H1 (cell line): ENCODE measurements at regions not wholly inside any gene's neighbourhood (a gene's known extent, or its start where the extent isn't known, plus 50 kb on each side); places are given as distances from the start of the nearest gene placed in this dataset.

Source experiments
- ASH2L ChIP-seq: fragments of 200-600, 300-600 bp; sonication (generic); IDR thresholded peaks from one replicate; pipeline ENCODE4 v1.7.1; 2017; ENCODE audit warnings: low read length
- RFX5 ChIP-seq: IDR thresholded peaks from 2 replicates; pipeline ENCODE4 v1.6.1; 2011; ENCODE audit warnings: low read depth, low read length, improper control_type of control experiment, borderline replicate concordance

DNA sequence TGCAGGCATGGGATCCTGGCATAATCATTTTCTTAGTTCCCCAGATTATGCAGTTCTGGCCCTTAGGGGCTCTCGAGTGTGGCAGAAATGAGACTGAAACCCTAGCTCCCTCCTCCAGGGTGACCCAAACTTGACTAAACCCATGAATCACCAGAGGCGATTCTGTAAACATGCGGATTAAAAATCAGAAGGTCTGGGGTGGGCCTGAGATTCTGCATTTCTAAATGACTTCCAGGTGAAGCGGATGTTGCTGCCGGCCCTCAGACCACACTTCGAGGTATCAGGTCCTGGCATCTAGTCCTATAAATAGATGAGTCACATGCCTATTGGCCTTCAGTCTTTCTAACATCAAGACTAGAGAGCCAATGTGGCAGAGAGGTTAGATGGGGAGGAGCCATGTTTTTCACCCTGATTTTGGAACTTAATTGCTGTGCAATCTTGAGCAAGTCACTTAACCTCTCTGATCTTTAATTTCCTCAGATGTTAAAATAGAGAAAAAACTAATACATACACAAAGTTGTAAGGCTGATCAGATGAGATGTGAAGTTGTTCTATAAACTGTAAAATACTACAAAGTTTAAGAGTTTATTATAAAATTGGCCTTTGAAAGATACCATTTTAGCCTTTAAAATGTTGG is 431.2 kb downstream of the FOXO1 start (continued):
- TF ChIP-seq ASH2L, result no peak
- no peak for TF ChIP-seq RFX5
- TF ChIP-seq, all 59 proteins: peak for 2
